Kidney (tissue), 13 donors: ENCODE measurements at regions not wholly inside any gene's neighbourhood (a gene's known extent, or its start where the extent isn't known, plus 50 kb on each side); places are given as distances from the start of the nearest gene placed in this dataset.

Experiments used
- DNase-seq, 5 donors: peaks; one replicate each; pipeline ENCODE4 v3.0.0-alpha.2; 2013 to 2020
- FAIRE-seq: peaks from 2 replicates; lab custom pipeline; 2012; peaks lifted over from hg19 to GRCh38; lab: Jason Lieb, UNC
- H3K27ac ChIP-seq, 2 donors: one replicate each; pipeline ENCODE4 v1.7.0; 2013; ENCODE audit warnings: low read depth in 2 of 2, low read length in 2 of 2, inconsistent platforms in 1 of 2
- H3K27me3 ChIP-seq: one replicate; pipeline ENCODE4 v1.7.1; 2013; ENCODE audit warnings: low read length, inconsistent platforms; ENCODE audit not compliant: control insufficient read depth, insufficient read depth
- H3K36me3 ChIP-seq, 3 donors: one replicate each; pipeline versions ENCODE4 v1.7.0 to v1.7.1; 2013; ENCODE audit warnings: low read length in 3 of 3, control low read depth in 1 of 3, inconsistent platforms in 1 of 3; ENCODE audit not compliant: insufficient read depth in 3 of 3, control insufficient read depth in 2 of 3
- H3K4me1 ChIP-seq, 3 donors: one replicate each; pipeline versions ENCODE4 v1.7.0 to v1.7.1; 2013; ENCODE audit warnings: low read length in 3 of 3, inconsistent platforms in 1 of 3, low read depth in 1 of 3; ENCODE audit not compliant: control insufficient read depth in 2 of 3, insufficient read depth in 2 of 3
- H3K4me3 ChIP-seq, 3 donors: one replicate each; pipeline versions ENCODE4 v1.7.0 to v1.8.1; 2013; ENCODE audit warnings: low read length in 3 of 3, control low read depth in 1 of 3, inconsistent platforms in 1 of 3
- H3K9ac ChIP-seq, 3 donors: one replicate each; pipeline versions ENCODE4 v1.7.0 to v1.7.1; 2013; ENCODE audit warnings: low read length in 3 of 3, control low read depth in 1 of 3, inconsistent platforms in 1 of 3
- H3K9me3 ChIP-seq, 3 donors: one replicate each; pipeline versions ENCODE4 v1.7.0 to v1.7.1; 2013; ENCODE audit warnings: low read length in 3 of 3, control low read depth in 1 of 3, inconsistent platforms in 1 of 3; ENCODE audit not compliant: control insufficient read depth in 2 of 3, insufficient read depth in 1 of 3
- intact Hi-C: fragments of 100-400 bp; cut with DNase I; formaldehyde crosslinking; loops from one replicate; pipeline ENCODE4 v1.11.1; 2022
- TF ChIP-seq, protein P1 (sequence below): IDR thresholded peaks from 3 replicates; pipeline ENCODE4 v1.5.1; 2012; ENCODE audit warnings: mild to moderate bottlenecking, moderate library complexity, borderline replicate concordance; ENCODE audit not compliant: insufficient read depth; ENCODE audit errors: extremely low read depth
- donor health status: control.
- donor health status: control.
- donor health status: control.
- donor health status: control.
- donor health status: control.
- donor health status: DM: yes; HTN: yes; CAD: no.
- donor health status: Normal renal cell carcinoma (clear cell type).

DNA sequence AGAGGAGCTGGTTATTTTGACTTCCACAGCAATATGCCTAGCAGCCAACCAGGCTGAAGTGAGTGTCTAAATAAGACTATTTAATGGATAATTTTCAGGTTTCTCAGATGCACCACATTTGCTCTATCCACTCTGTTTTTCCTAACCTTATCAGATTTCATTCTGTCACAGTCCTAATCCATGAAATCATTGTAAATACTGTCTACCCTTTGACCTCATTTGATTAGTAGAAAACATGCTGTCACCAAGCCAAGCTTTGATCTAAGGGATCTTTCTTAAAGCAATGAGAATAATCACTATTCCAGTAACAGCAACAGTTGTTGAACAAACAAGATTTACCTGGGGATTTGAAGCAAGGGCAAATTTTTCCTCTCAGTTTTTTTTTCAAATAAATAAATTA lies 595.6 kb downstream of the LTN1 start:
- no peaks in the 10 kb centered on the region for H3K36me3 ChIP-seq
- no peaks in the 10 kb centered on the region for H3K27me3 ChIP-seq
- TF ChIP-seq, protein P1, sequence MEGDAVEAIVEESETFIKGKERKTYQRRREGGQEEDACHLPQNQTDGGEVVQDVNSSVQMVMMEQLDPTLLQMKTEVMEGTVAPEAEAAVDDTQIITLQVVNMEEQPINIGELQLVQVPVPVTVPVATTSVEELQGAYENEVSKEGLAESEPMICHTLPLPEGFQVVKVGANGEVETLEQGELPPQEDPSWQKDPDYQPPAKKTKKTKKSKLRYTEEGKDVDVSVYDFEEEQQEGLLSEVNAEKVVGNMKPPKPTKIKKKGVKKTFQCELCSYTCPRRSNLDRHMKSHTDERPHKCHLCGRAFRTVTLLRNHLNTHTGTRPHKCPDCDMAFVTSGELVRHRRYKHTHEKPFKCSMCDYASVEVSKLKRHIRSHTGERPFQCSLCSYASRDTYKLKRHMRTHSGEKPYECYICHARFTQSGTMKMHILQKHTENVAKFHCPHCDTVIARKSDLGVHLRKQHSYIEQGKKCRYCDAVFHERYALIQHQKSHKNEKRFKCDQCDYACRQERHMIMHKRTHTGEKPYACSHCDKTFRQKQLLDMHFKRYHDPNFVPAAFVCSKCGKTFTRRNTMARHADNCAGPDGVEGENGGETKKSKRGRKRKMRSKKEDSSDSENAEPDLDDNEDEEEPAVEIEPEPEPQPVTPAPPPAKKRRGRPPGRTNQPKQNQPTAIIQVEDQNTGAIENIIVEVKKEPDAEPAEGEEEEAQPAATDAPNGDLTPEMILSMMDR: no peak
- no peaks in the 10 kb centered on the region for H3K9me3 ChIP-seq
- FAIRE-seq (no peak), DNase-seq (no peak)
- no peak overlapping the region for H3K27ac ChIP-seq
- H3K4me1 ChIP-seq: no peaks in the 10 kb centered on the region
- no peak overlapping the region for H3K9ac ChIP-seq
- H3K4me3 ChIP-seq: no peak overlapping the region
- intact Hi-C loops: no loop called here

DNA sequence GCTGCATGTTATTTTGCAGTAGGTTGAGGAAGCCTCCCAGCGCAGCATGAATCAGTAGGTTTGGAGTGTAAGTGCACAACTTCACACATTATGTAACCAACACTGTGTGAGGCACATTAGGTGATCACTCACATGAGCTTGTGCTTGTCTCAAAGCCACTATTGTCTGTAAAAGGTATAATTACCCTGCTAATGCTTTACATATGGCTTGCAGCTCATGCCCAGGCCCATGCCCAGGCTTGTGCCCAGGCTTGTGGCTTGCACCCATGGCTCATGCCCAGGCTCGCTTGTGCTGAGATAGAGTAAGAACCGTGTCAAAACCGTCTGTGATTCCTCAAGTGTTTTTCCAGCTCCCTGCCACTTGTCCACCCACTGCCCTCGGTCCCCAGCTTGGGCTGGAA lies 596.3 kb downstream of the LTN1 start:
- Histone ChIP-seq H3K4me1 (no peaks in the 10 kb centered on the region), H3K4me3 (no peak overlapping the region), H3K9ac (no peak overlapping the region), H3K27ac (no peak overlapping the region), H3K36me3 (no peaks in the 10 kb centered on the region), H3K9me3 (no peaks in the 10 kb centered on the region), H3K27me3 (no peaks in the 10 kb centered on the region)
- FAIRE-seq (no peak), DNase-seq (no peak)
- TF ChIP-seq, protein P1: no peak
- intact Hi-C loops: no loop called here

DNA sequence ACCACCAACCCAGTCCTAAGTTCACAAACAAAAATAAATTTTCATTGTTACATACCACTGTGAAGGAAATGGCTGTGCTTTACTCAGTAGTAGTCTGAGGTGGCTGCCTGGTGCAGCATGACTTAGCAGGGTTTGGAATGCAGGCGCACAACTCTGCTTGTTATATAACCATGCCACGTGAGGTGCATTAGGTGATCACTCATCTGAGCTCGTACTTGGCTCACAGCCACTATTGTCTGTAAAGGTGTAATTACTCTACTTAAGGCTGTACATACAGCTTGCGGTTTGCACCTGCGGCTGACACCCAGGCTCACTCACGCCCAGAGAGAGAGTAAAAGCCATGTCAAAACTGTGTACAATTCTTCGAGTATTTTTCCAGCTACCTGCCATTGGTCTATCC lies 599.4 kb downstream of the LTN1 start:
- Histone ChIP-seq H3K27ac (no peak overlapping the region), H3K4me3 (no peak overlapping the region), H3K36me3 (no peaks in the 10 kb centered on the region), H3K9me3 (no peaks in the 10 kb centered on the region), H3K9ac (no peak overlapping the region), H3K27me3 (no peaks in the 10 kb centered on the region), H3K4me1 (no peaks in the 10 kb centered on the region)
- no peak for FAIRE-seq
- peak; percentile 64 to 88 (median 74) for DNase-seq
- TF ChIP-seq, protein P1: no peak
- intact Hi-C loops: no loop called here
